ENCODE measurements at regions not wholly inside any gene's neighbourhood (a gene's known extent, or its start where the extent isn't known, plus 50 kb on each side); places are given as distances from the start of the nearest gene placed in this dataset.

DNA sequence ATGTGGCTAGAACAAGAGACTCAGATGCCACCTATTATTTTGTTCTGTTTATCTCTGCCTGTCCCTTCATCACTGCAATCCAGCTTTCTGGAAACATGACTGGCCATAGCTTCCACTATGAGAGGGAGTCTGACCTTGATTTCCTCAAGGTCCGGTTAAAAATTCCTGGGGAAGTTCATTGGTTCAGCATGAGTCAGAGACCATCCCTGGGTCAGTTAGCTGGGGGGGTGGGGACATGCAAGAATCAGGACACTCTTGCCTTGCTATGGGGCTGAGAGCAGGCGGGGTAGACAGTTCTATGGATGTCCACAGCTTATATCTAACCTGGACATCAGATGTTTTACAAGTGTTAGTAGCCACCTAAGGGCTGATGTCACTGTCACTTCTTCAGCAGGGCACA lies 81.1 kb downstream of the TENT5C start:
- TF ChIP-seq, protein P1, sequence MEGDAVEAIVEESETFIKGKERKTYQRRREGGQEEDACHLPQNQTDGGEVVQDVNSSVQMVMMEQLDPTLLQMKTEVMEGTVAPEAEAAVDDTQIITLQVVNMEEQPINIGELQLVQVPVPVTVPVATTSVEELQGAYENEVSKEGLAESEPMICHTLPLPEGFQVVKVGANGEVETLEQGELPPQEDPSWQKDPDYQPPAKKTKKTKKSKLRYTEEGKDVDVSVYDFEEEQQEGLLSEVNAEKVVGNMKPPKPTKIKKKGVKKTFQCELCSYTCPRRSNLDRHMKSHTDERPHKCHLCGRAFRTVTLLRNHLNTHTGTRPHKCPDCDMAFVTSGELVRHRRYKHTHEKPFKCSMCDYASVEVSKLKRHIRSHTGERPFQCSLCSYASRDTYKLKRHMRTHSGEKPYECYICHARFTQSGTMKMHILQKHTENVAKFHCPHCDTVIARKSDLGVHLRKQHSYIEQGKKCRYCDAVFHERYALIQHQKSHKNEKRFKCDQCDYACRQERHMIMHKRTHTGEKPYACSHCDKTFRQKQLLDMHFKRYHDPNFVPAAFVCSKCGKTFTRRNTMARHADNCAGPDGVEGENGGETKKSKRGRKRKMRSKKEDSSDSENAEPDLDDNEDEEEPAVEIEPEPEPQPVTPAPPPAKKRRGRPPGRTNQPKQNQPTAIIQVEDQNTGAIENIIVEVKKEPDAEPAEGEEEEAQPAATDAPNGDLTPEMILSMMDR (IDR thresholded peaks at IDR 0.05; ENCODE audit: control extremely low read depth in 1 of 3, insufficient read depth in 1 of 3, low read depth in 1 of 3, low read length in 3 of 3), result no peak
- TF ChIP-seq POLR2A (IDR thresholded peaks at IDR 0.05; ENCODE audit: control extremely low read depth in 1 of 2, low read depth in 2 of 2, low read length in 2 of 2) (no peak), EGR1 (IDR thresholded peaks at IDR 0.05; ENCODE audit: borderline replicate concordance, low read depth, low read length) (no peak)

Data from H1 (cell line).